GM23338 (cell line): ENCODE measurements at regions not wholly inside any gene's neighbourhood (a gene's known extent, or its start where the extent isn't known, plus 50 kb on each side); places are given as distances from the start of the nearest gene placed in this dataset.

Source experiments
- ATAC-seq: fragments of 200-7000 bp; cut with Tn5 transposase; 3 replicates; pipeline ENCODE4 v1.9.1; 2020
- DNase-seq: peaks from one replicate; pipeline ENCODE4 v3.0.0-alpha.2; 2015; ENCODE audit warnings: low spot score
- H2AFZ ChIP-seq: fragments of 200-600 bp; sonication (generic); 2 replicates; pipeline ENCODE4 v1.8.0; 2016; ENCODE audit warnings: antibody characterized with exemption, mild to moderate bottlenecking, moderate library complexity
- H3F3A ChIP-seq: fragments of 200-600 bp; sonication (generic); replicated peaks from 2 replicates; pipeline ENCODE4 v1.8.0; 2017; ENCODE audit warnings: antibody characterized with exemption, mixed run types, low read depth
- H3K27ac ChIP-seq: fragments of 200-600 bp; sonication (generic); 2 replicates; pipeline ENCODE4 v1.6.1; 2016; ENCODE audit warnings: low read depth
- H3K27me3 ChIP-seq: fragments of 200-600 bp; sonication (generic); 2 replicates; pipeline ENCODE4 v1.8.0; 2016; ENCODE audit warnings: mild to moderate bottlenecking, mixed run types, moderate library complexity; ENCODE audit not compliant: insufficient read depth
- H3K36me3 ChIP-seq: fragments of 200-600 bp; sonication (generic); 2 replicates; pipeline ENCODE4 v1.8.0; 2016; ENCODE audit warnings: mild to moderate bottlenecking; ENCODE audit not compliant: insufficient read depth
- H3K4me1 ChIP-seq: fragments of 200-600 bp; sonication (generic); 2 replicates; pipeline ENCODE4 v1.8.0; 2016; ENCODE audit warnings: mild to moderate bottlenecking, moderate library complexity; ENCODE audit not compliant: insufficient read depth
- H3K4me2 ChIP-seq: fragments of 200-600 bp; sonication (generic); 2 replicates; pipeline ENCODE4 v1.7.1; 2017; ENCODE audit warnings: mixed run types
- H3K4me3 ChIP-seq: fragments of 200-600 bp; sonication (generic); 2 replicates; pipeline ENCODE4 v1.6.1; 2016; ENCODE audit warnings: mixed run types
- H3K79me2 ChIP-seq: fragments of 200-600 bp; sonication (generic); replicated peaks from 2 replicates; pipeline ENCODE4 v1.8.0; 2017; ENCODE audit warnings: mild to moderate bottlenecking; ENCODE audit not compliant: insufficient read depth
- H3K9me2 ChIP-seq: fragments of 200-600 bp; sonication (generic); 2 replicates; pipeline ENCODE4 v1.8.0; 2017; ENCODE audit not compliant: insufficient read depth
- H4K20me1 ChIP-seq: fragments of 200-600 bp; sonication (generic); replicated peaks from 2 replicates; pipeline ENCODE4 v1.8.0; 2017; ENCODE audit warnings: mild to moderate bottlenecking; ENCODE audit not compliant: insufficient read depth
- H3K27ac Mint-ChIP-seq: 2 replicates; pipeline ENCODE4 v1.8.0; 2020; ENCODE audit warnings: inconsistent platforms, mild to moderate bottlenecking, moderate library complexity, mixed read lengths
- H3K27me3 Mint-ChIP-seq: 3 replicates; pipeline ENCODE4 v1.8.0; 2022; ENCODE audit warnings: low read depth, mild to moderate bottlenecking, moderate library complexity, mixed read lengths, inconsistent platforms; ENCODE audit not compliant: insufficient read depth, poor library complexity
- H3K36me3 Mint-ChIP-seq: 3 replicates; pipeline ENCODE4 v1.8.0; 2021; ENCODE audit warnings: low read depth, mild to moderate bottlenecking, inconsistent platforms, moderate library complexity, mixed read lengths
- H3K4me1 Mint-ChIP-seq: 3 replicates; pipeline ENCODE4 v1.8.0; 2020; ENCODE audit warnings: mild to moderate bottlenecking, inconsistent platforms, mixed read lengths
- H3K4me3 Mint-ChIP-seq: 3 replicates; pipeline ENCODE4 v1.8.0; 2021; ENCODE audit warnings: moderate library complexity, mild to moderate bottlenecking, inconsistent platforms, mixed read lengths
- H3K9me3 Mint-ChIP-seq: 3 replicates; pipeline ENCODE4 v1.8.0; 2020; ENCODE audit warnings: moderate library complexity, mild to moderate bottlenecking, inconsistent platforms, mixed read lengths
- CREB1 ChIP-seq: fragments of 250-450 bp; sonication (Bioruptor Pico); IDR thresholded peaks from 2 replicates; pipeline ENCODE4 v1.5.0; 2020; ENCODE audit warnings: low read depth, mild to moderate bottlenecking, moderate library complexity
- CTCF ChIP-seq, 2 experiments: fragments of 200-600 bp in 1 of 2; sonication (generic) in 1 of 2; conservative IDR thresholded peaks; 2 replicates each; pipeline versions ENCODE4 v1.5.1 to v1.6.1; 2016 to 2017; ENCODE audit warnings: antibody characterized with exemption in 2 of 2, low read depth in 2 of 2, mild to moderate bottlenecking in 2 of 2, moderate library complexity in 1 of 2
- EZH2 ChIP-seq: fragments of 200-600 bp; sonication (generic); IDR thresholded peaks from one replicate; pipeline ENCODE4 v1.8.0; 2017; ENCODE audit warnings: antibody characterized with exemption, mild to moderate bottlenecking, low read depth; ENCODE audit not compliant: unreplicated experiment
- EZH2phosphoT487 ChIP-seq: fragments of 200-600 bp; sonication (generic); IDR thresholded peaks from one replicate; pipeline ENCODE4 v1.8.1; 2018; ENCODE audit warnings: antibody characterized with exemption; ENCODE audit not compliant: unreplicated experiment
- JUNB ChIP-seq: IDR thresholded peaks from one replicate; pipeline ENCODE4 v1.6.1; 2016; ENCODE audit warnings: antibody characterized with exemption; ENCODE audit not compliant: unreplicated experiment
- NANOG ChIP-seq: IDR thresholded peaks from 2 replicates; pipeline ENCODE4 v1.6.1; 2016; ENCODE audit warnings: antibody characterized with exemption, borderline replicate concordance
- POLR2AphosphoS5 ChIP-seq: IDR thresholded peaks from 2 replicates; pipeline ENCODE4 v1.6.1; 2016; ENCODE audit warnings: antibody characterized with exemption, low read depth
- REST ChIP-seq: IDR thresholded peaks from one replicate; pipeline ENCODE4 v1.6.1; 2018; ENCODE audit warnings: antibody characterized with exemption; ENCODE audit not compliant: unreplicated experiment
- STAT1 ChIP-seq: IDR thresholded peaks from one replicate; pipeline ENCODE4 v1.6.1; 2016; ENCODE audit warnings: antibody characterized with exemption; ENCODE audit not compliant: unreplicated experiment
- ZNF114 ChIP-seq: fragments of 250-450 bp; sonication (Bioruptor Pico); IDR thresholded peaks from 2 replicates; pipeline ENCODE4 v1.5.0; 2020; ENCODE audit warnings: mild to moderate bottlenecking, moderate library complexity
- ZNF331 ChIP-seq: fragments of 250-450 bp; sonication (Bioruptor Pico); IDR thresholded peaks from 2 replicates; pipeline ENCODE4 v1.5.0; 2020; ENCODE audit warnings: low read depth, mild to moderate bottlenecking, moderate library complexity
- TF ChIP-seq, protein P1 (sequence below): fragments of 250-450 bp; sonication (Bioruptor Pico); IDR thresholded peaks from 2 replicates; pipeline ENCODE4 v1.5.0; 2020; ENCODE audit warnings: mild to moderate bottlenecking, moderate library complexity
- TF ChIP-seq, protein P2 (sequence below): IDR thresholded peaks from 2 replicates; pipeline ENCODE4 v1.6.1; 2016; ENCODE audit warnings: antibody characterized with exemption

DNA sequence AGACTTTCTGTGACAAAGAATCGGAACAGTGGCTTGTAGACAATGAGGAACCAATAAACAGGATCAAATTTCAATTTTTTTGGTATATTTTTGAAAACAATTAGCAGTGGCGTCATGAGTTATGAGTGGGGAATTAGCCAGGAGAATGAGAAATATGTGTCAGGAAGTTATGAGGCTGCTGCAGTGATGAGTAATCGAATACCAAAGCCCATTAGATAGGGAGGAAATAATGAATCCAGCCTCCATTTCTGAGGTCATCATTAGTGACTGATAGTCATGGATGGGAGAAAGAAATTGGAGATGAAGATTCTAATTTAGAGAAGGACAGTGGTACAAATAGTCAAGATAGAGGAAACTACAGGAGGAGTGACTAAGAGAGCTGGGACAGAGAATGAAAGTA is 673.1 kb upstream of the VRK2 start:
- Histone ChIP-seq H3F3A (no peaks in the 10 kb centered on the region), H4K20me1 (no peaks in the 10 kb centered on the region), H3K27me3 (no peaks in the 10 kb centered on the region), H3K4me2 (no peak overlapping the region), H3K36me3 (no peaks in the 10 kb centered on the region), H3K27ac (no peak overlapping the region), H3K79me2 (no peaks in the 10 kb centered on the region), H2AFZ (no peak overlapping the region), H3K4me1 (no peaks in the 10 kb centered on the region), H3K4me3 (no peak overlapping the region), H3K9me2 (no peaks in the 10 kb centered on the region)
- no peak for TF ChIP-seq JUNB
- TF ChIP-seq ZNF331 (CRISPR knock-in tag), result no peak
- TF ChIP-seq ZNF114 (CRISPR knock-in tag), result no peak
- TF ChIP-seq EZH2, result no peak
- TF ChIP-seq, protein P1, sequence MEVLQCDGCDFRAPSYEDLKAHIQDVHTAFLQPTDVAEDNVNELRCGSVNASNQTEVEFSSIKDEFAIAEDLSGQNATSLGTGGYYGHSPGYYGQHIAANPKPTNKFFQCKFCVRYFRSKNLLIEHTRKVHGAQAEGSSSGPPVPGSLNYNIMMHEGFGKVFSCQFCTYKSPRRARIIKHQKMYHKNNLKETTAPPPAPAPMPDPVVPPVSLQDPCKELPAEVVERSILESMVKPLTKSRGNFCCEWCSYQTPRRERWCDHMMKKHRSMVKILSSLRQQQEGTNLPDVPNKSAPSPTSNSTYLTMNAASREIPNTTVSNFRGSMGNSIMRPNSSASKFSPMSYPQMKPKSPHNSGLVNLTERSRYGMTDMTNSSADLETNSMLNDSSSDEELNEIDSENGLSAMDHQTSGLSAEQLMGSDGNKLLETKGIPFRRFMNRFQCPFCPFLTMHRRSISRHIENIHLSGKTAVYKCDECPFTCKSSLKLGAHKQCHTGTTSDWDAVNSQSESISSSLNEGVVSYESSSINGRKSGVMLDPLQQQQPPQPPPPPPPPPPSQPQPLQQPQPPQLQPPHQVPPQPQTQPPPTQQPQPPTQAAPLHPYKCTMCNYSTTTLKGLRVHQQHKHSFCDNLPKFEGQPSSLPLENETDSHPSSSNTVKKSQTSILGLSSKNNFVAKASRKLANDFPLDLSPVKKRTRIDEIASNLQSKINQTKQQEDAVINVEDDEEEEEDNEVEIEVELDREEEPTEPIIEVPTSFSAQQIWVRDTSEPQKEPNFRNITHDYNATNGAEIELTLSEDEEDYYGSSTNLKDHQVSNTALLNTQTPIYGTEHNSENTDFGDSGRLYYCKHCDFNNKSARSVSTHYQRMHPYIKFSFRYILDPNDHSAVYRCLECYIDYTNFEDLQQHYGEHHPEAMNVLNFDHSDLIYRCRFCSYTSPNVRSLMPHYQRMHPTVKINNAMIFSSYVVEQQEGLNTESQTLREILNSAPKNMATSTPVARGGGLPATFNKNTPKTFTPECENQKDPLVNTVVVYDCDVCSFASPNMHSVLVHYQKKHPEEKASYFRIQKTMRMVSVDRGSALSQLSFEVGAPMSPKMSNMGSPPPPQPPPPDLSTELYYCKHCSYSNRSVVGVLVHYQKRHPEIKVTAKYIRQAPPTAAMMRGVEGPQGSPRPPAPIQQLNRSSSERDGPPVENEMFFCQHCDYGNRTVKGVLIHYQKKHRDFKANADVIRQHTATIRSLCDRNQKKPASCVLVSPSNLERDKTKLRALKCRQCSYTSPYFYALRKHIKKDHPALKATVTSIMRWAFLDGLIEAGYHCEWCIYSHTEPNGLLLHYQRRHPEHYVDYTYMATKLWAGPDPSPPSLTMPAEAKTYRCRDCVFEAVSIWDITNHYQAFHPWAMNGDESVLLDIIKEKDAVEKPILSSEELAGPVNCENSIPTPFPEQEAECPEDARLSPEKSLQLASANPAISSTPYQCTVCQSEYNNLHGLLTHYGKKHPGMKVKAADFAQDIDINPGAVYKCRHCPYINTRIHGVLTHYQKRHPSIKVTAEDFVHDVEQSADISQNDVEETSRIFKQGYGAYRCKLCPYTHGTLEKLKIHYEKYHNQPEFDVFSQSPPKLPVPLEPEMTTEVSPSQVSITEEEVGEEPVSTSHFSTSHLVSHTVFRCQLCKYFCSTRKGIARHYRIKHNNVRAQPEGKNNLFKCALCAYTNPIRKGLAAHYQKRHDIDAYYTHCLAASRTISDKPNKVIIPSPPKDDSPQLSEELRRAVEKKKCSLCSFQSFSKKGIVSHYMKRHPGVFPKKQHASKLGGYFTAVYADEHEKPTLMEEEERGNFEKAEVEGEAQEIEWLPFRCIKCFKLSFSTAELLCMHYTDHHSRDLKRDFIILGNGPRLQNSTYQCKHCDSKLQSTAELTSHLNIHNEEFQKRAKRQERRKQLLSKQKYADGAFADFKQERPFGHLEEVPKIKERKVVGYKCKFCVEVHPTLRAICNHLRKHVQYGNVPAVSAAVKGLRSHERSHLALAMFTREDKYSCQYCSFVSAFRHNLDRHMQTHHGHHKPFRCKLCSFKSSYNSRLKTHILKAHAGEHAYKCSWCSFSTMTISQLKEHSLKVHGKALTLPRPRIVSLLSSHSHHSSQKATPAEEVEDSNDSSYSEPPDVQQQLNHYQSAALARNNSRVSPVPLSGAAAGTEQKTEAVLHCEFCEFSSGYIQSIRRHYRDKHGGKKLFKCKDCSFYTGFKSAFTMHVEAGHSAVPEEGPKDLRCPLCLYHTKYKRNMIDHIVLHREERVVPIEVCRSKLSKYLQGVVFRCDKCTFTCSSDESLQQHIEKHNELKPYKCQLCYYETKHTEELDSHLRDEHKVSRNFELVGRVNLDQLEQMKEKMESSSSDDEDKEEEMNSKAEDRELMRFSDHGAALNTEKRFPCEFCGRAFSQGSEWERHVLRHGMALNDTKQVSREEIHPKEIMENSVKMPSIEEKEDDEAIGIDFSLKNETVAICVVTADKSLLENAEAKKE (CRISPR knock-in tag), result no peak
- TF ChIP-seq EZH2phosphoT487, result no peak
- TF ChIP-seq CTCF (conservative IDR thresholded peaks at IDR 0.05; ENCODE audit: low read depth in 2 of 2), result no peak
- TF ChIP-seq CREB1, result no peak
- no peak for TF ChIP-seq NANOG
- TF ChIP-seq STAT1, result no peak
- TF ChIP-seq, protein P2, sequence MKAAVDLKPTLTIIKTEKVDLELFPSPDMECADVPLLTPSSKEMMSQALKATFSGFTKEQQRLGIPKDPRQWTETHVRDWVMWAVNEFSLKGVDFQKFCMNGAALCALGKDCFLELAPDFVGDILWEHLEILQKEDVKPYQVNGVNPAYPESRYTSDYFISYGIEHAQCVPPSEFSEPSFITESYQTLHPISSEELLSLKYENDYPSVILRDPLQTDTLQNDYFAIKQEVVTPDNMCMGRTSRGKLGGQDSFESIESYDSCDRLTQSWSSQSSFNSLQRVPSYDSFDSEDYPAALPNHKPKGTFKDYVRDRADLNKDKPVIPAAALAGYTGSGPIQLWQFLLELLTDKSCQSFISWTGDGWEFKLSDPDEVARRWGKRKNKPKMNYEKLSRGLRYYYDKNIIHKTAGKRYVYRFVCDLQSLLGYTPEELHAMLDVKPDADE, result no peak
- no peak for TF ChIP-seq REST
- no peak for TF ChIP-seq POLR2AphosphoS5
- DNase-seq (no peak), ATAC-seq (no peak)
- H3K36me3 Mint-ChIP-seq, result no peaks in the 10 kb centered on the region
- peaks cover 1% of the 10 kb centered on the region for H3K27me3 Mint-ChIP-seq
- no peaks in the 10 kb centered on the region for H3K9me3 Mint-ChIP-seq
- H3K4me3 Mint-ChIP-seq, result no peak overlapping the region
- H3K27ac Mint-ChIP-seq, result no peak overlapping the region
- H3K4me1 Mint-ChIP-seq, result no peaks in the 10 kb centered on the region
